Neural progenitor cell (in vitro differentiated cells): ENCODE measurements at regions not wholly inside any gene's neighbourhood (a gene's known extent, or its start where the extent isn't known, plus 50 kb on each side); places are given as distances from the start of the nearest gene placed in this dataset.

Source experiments
- EZH2phosphoT487 ChIP-seq: fragments of 200-600 bp; sonication (generic); IDR thresholded peaks from 2 replicates; pipeline ENCODE4 v1.6.1; 2017; ENCODE audit warnings: antibody characterized with exemption
- TF ChIP-seq, protein P1 (sequence below): fragments of 200-600 bp; sonication (generic); IDR thresholded peaks from 2 replicates; pipeline ENCODE4 v1.5.1; 2017; ENCODE audit warnings: antibody characterized with exemption, mild to moderate bottlenecking

DNA sequence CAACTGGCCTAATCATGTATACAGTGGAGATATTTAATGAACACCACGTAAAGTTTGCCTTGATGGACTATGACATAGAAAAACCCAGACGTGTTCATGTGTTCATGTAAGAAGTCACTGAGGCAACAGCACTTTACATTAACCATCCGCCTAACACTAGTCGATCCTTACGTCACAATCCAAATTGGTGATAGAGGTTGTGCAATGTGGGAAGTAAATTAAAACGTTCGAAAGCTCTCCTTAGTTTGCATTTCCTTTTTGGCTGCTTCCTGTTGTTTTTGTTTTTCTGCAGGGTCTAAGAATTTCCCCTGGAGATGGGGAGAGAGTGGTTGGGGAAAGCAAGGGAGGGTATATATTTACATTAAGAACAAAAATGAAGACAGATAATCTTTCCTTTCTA is 587.5 kb upstream of the ADGRL2 start:
- TF ChIP-seq, protein P1, sequence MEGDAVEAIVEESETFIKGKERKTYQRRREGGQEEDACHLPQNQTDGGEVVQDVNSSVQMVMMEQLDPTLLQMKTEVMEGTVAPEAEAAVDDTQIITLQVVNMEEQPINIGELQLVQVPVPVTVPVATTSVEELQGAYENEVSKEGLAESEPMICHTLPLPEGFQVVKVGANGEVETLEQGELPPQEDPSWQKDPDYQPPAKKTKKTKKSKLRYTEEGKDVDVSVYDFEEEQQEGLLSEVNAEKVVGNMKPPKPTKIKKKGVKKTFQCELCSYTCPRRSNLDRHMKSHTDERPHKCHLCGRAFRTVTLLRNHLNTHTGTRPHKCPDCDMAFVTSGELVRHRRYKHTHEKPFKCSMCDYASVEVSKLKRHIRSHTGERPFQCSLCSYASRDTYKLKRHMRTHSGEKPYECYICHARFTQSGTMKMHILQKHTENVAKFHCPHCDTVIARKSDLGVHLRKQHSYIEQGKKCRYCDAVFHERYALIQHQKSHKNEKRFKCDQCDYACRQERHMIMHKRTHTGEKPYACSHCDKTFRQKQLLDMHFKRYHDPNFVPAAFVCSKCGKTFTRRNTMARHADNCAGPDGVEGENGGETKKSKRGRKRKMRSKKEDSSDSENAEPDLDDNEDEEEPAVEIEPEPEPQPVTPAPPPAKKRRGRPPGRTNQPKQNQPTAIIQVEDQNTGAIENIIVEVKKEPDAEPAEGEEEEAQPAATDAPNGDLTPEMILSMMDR: no peak
- TF ChIP-seq EZH2phosphoT487: no peak
